ENCODE measurements at regions not wholly inside any gene's neighbourhood (a gene's known extent, or its start where the extent isn't known, plus 50 kb on each side); places are given as distances from the start of the nearest gene placed in this dataset.

GRCh38 chr2:238645095-238645494 is 202.8 kb upstream of the TWIST2 start:
- Histone ChIP-seq H3K27ac (ENCODE audit: low read depth, low read length) (no peak overlapping the region), H3K14ac (ENCODE audit: low read length) (no peak overlapping the region), H3K36me3 (ENCODE audit: control insufficient read depth in 1 of 2, insufficient read depth in 2 of 2, low read length in 2 of 2) (no peaks in the 10 kb centered on the region), H3K4me1 (ENCODE audit: control insufficient read depth in 1 of 2, insufficient read depth in 2 of 2, low read length in 2 of 2) (no peaks in the 10 kb centered on the region), H3K79me2 (ENCODE audit: control insufficient read depth, insufficient read depth, low read length, poor library complexity) (no peaks in the 10 kb centered on the region), H2AFZ (ENCODE audit: insufficient read depth, low read length, poor library complexity) (no peak overlapping the region), H2BK12ac (ENCODE audit: low read length) (no peak overlapping the region), H3K9ac (ENCODE audit: low read length) (no peak overlapping the region), H3K18ac (ENCODE audit: low read length) (no peak overlapping the region), H3K4me2 (ENCODE audit: low read length) (no peak overlapping the region), H2BK5ac (ENCODE audit: low read depth, low read length, poor library complexity) (no peak overlapping the region), H3K23ac (ENCODE audit: low read length) (no peak overlapping the region), H4K12ac (ENCODE audit: low read depth, low read length) (no peak overlapping the region), H2BK120ac (ENCODE audit: insufficient read depth, low read length, poor library complexity) (no peak overlapping the region), H3K27me3 (ENCODE audit: insufficient read depth, low read length) (no peaks in the 10 kb centered on the region), H3K9me3 (ENCODE audit: insufficient read depth, low read depth, low read length) (peaks cover 3% of the 10 kb centered on the region), H2AK5ac (ENCODE audit: low read length) (no peak overlapping the region), H4K8ac (ENCODE audit: low read depth, low read length) (no peak overlapping the region), H3K4me3 (ENCODE audit: low read depth, low read length) (no peak overlapping the region), H4K91ac (ENCODE audit: low read depth, low read length) (no peak overlapping the region), H3K4ac (ENCODE audit: low read depth, low read length) (no peak overlapping the region), H3K79me1 (ENCODE audit: low read length) (no peaks in the 10 kb centered on the region)
- no peak for DNase-seq
- WGBS (ENCODE audit: extremely low coverage, insufficient coverage, insufficient read length): no CpG with 5 or more reads among the region's 6 CpGs

DNA sequence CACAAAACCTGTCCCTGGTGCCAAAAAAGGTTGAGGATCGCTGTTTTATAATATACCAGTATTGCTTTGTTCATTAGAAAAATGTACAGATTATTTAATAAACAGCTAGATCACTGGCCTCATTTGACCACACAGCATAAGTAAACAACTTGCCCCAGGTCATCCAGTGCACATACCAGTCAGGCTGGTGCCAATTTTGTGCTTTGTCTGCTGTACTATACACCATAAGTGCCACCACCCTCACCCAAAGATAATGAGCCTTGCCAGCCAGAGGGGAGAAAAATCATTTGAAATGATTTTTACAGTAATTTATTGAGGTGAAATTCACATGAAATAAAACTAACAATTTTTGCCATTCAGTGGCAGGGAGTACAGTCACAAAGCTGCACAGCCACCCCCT is 202.2 kb upstream of the TWIST2 start:
- Histone ChIP-seq H3K4me1 (ENCODE audit: control insufficient read depth in 1 of 2, insufficient read depth in 2 of 2, low read length in 2 of 2) (no peaks in the 10 kb centered on the region), H3K9ac (ENCODE audit: low read length) (no peak overlapping the region), H3K79me2 (ENCODE audit: control insufficient read depth, insufficient read depth, low read length, poor library complexity) (no peaks in the 10 kb centered on the region), H3K9me3 (ENCODE audit: insufficient read depth, low read depth, low read length) (peaks cover 4% of the 10 kb centered on the region), H3K14ac (ENCODE audit: low read length) (no peak overlapping the region), H3K4me2 (ENCODE audit: low read length) (no peak overlapping the region), H3K36me3 (ENCODE audit: control insufficient read depth in 1 of 2, insufficient read depth in 2 of 2, low read length in 2 of 2) (no peaks in the 10 kb centered on the region), H3K4ac (ENCODE audit: low read depth, low read length) (no peak overlapping the region), H3K27ac (ENCODE audit: low read depth, low read length) (no peak overlapping the region), H3K4me3 (ENCODE audit: low read depth, low read length) (no peak overlapping the region), H2AK5ac (ENCODE audit: low read length) (no peak overlapping the region), H2BK5ac (ENCODE audit: low read depth, low read length, poor library complexity) (no peak overlapping the region), H3K23ac (ENCODE audit: low read length) (no peak overlapping the region), H4K91ac (ENCODE audit: low read depth, low read length) (no peak overlapping the region), H3K27me3 (ENCODE audit: insufficient read depth, low read length) (no peaks in the 10 kb centered on the region), H4K8ac (ENCODE audit: low read depth, low read length) (no peak overlapping the region), H3K79me1 (ENCODE audit: low read length) (no peaks in the 10 kb centered on the region), H2AFZ (ENCODE audit: insufficient read depth, low read length, poor library complexity) (no peak overlapping the region), H2BK120ac (ENCODE audit: insufficient read depth, low read length, poor library complexity) (no peak overlapping the region), H3K18ac (ENCODE audit: low read length) (no peak overlapping the region), H2BK12ac (ENCODE audit: low read length) (no peak overlapping the region), H4K12ac (ENCODE audit: low read depth, low read length) (no peak overlapping the region)
- no peak for DNase-seq
- WGBS (ENCODE audit: extremely low coverage, insufficient coverage, insufficient read length): no CpG with 5 or more reads among the region's 1 CpG

- Histone ChIP-seq H3K79me1 (ENCODE audit: low read length) (no peaks in the 10 kb centered on the region), H3K4me1 (ENCODE audit: control insufficient read depth in 1 of 2, insufficient read depth in 2 of 2, low read length in 2 of 2) (no peaks in the 10 kb centered on the region), H3K79me2 (ENCODE audit: control insufficient read depth, insufficient read depth, low read length, poor library complexity) (no peaks in the 10 kb centered on the region), H2AFZ (ENCODE audit: insufficient read depth, low read length, poor library complexity) (no peak overlapping the region), H3K27ac (ENCODE audit: low read depth, low read length) (no peak overlapping the region), H3K4me2 (ENCODE audit: low read length) (no peak overlapping the region), H3K36me3 (ENCODE audit: control insufficient read depth in 1 of 2, insufficient read depth in 2 of 2, low read length in 2 of 2) (no peaks in the 10 kb centered on the region), H4K91ac (ENCODE audit: low read depth, low read length) (no peak overlapping the region), H3K4ac (ENCODE audit: low read depth, low read length) (no peak overlapping the region), H2BK120ac (ENCODE audit: insufficient read depth, low read length, poor library complexity) (no peak overlapping the region), H4K8ac (ENCODE audit: low read depth, low read length) (no peak overlapping the region), H2BK5ac (ENCODE audit: low read depth, low read length, poor library complexity) (no peak overlapping the region), H3K9me3 (ENCODE audit: insufficient read depth, low read depth, low read length) (peaks cover 8% of the 10 kb centered on the region), H3K4me3 (ENCODE audit: low read depth, low read length) (no peak overlapping the region), H3K27me3 (ENCODE audit: insufficient read depth, low read length) (no peaks in the 10 kb centered on the region), H3K18ac (ENCODE audit: low read length) (no peak overlapping the region), H3K23ac (ENCODE audit: low read length) (no peak overlapping the region), H3K9ac (ENCODE audit: low read length) (no peak overlapping the region), H3K14ac (ENCODE audit: low read length) (no peak overlapping the region), H2AK5ac (ENCODE audit: low read length) (no peak overlapping the region), H4K12ac (ENCODE audit: low read depth, low read length) (no peak overlapping the region), H2BK12ac (ENCODE audit: low read length) (no peak overlapping the region)
- DNase-seq: no peak
- no CpG with 5 or more reads among the region's 4 CpGs for WGBS (ENCODE audit: extremely low coverage, insufficient coverage, insufficient read length)
These were observed 201.6 kb upstream of the TWIST2 start for GRCh38 chr2:238646281-238646680.

- H3K9ac ChIP-seq (ENCODE audit: low read length): no peak overlapping the region
- no peak overlapping the region for H3K4ac ChIP-seq (ENCODE audit: low read depth, low read length)
- DNase-seq: no peak
- H3K27me3 ChIP-seq (ENCODE audit: insufficient read depth, low read length): no peaks in the 10 kb centered on the region
- no peak overlapping the region for H2BK5ac ChIP-seq (ENCODE audit: low read depth, low read length, poor library complexity)
- no peak overlapping the region for H3K14ac ChIP-seq (ENCODE audit: low read length)
- no peak overlapping the region for H2BK12ac ChIP-seq (ENCODE audit: low read length)
- peak overlapping the region; percentile 6 for H3K4me3 ChIP-seq (ENCODE audit: low read depth, low read length)
- H3K18ac ChIP-seq (ENCODE audit: low read length): no peak overlapping the region
- no peak overlapping the region for H3K23ac ChIP-seq (ENCODE audit: low read length)
- peaks cover 8% of the 10 kb centered on the region for H3K9me3 ChIP-seq (ENCODE audit: insufficient read depth, low read depth, low read length)
- no peak overlapping the region for H3K4me2 ChIP-seq (ENCODE audit: low read length)
- H2AK5ac ChIP-seq (ENCODE audit: low read length): no peak overlapping the region
- H2AFZ ChIP-seq (ENCODE audit: insufficient read depth, low read length, poor library complexity): no peak overlapping the region
- H3K79me2 ChIP-seq (ENCODE audit: control insufficient read depth, insufficient read depth, low read length, poor library complexity): no peaks in the 10 kb centered on the region
- no peak overlapping the region for H3K27ac ChIP-seq (ENCODE audit: low read depth, low read length)
- WGBS (ENCODE audit: extremely low coverage, insufficient coverage, insufficient read length): no CpG with 5 or more reads among the region's 4 CpGs
- no peaks in the 10 kb centered on the region for H3K36me3 ChIP-seq (ENCODE audit: control insufficient read depth in 1 of 2, insufficient read depth in 2 of 2, low read length in 2 of 2)
- H3K4me1 ChIP-seq (ENCODE audit: control insufficient read depth in 1 of 2, insufficient read depth in 2 of 2, low read length in 2 of 2): no peaks in the 10 kb centered on the region
- H2BK120ac ChIP-seq (ENCODE audit: insufficient read depth, low read length, poor library complexity): no peak overlapping the region
- no peaks in the 10 kb centered on the region for H3K79me1 ChIP-seq (ENCODE audit: low read length)
- no peak overlapping the region for H4K12ac ChIP-seq (ENCODE audit: low read depth, low read length)
- H4K91ac ChIP-seq (ENCODE audit: low read depth, low read length): no peak overlapping the region
- no peak overlapping the region for H4K8ac ChIP-seq (ENCODE audit: low read depth, low read length)
These were observed 201.1 kb upstream of the TWIST2 start for GRCh38 chr2:238646803-238647202.

Data from trophoblast cell (in vitro differentiated cells and primary cell).